ENCODE measurements at regions not wholly inside any gene's neighbourhood (a gene's known extent, or its start where the extent isn't known, plus 50 kb on each side); places are given as distances from the start of the nearest gene placed in this dataset.

- no peaks in the 10 kb centered on the region for H3K27me3 ChIP-seq
- H3K4me3 ChIP-seq, result no peak overlapping the region
- no peaks in the 10 kb centered on the region for H3K36me3 ChIP-seq
- H3K4me1 ChIP-seq, result peaks cover 0 to 5% (median 0%) of the 10 kb centered on the region in 3 donors
- H3K9me3 ChIP-seq, result no peaks in the 10 kb centered on the region
- H3K27ac ChIP-seq, result no peak overlapping the region
- WGBS, 2 donors (ENCODE audit: low coverage in 1 of 2), result 73 to 79% methylated on average over 2 to 3 of the region's 3 CpGs
- ATAC-seq, result no peak
- TF ChIP-seq POLR2A (IDR thresholded peaks at IDR 0.05) (no peak), EP300 (IDR thresholded peaks at IDR 0.05) (no peak), CTCF (IDR thresholded peaks at IDR 0.05) (no peak), POLR2AphosphoS5 (IDR thresholded peaks at IDR 0.05) (no peak)
These were observed 195.1 kb upstream of the DYNLRB2 start for GRCh38 chr16:80345701-80346100.

GRCh38 chr16:80344570-80344969 is 196.2 kb upstream of the DYNLRB2 start:
- H3K9me3 ChIP-seq, result no peaks in the 10 kb centered on the region
- WGBS, 2 donors (ENCODE audit: low coverage in 1 of 2), result 86 to 100% methylated on average over 1 to 2 of the region's 2 CpGs
- H3K4me3 ChIP-seq, result no peak overlapping the region
- TF ChIP-seq POLR2A (IDR thresholded peaks at IDR 0.05) (no peak), EP300 (IDR thresholded peaks at IDR 0.05) (no peak), POLR2AphosphoS5 (IDR thresholded peaks at IDR 0.05) (no peak)
- H3K27ac ChIP-seq, result no peak overlapping the region
- H3K27me3 ChIP-seq, result no peaks in the 10 kb centered on the region
- no peaks in the 10 kb centered on the region for H3K36me3 ChIP-seq
- H3K4me1 ChIP-seq, result peaks cover 0 to 5% (median 0%) of the 10 kb centered on the region in 3 donors
- no peak for ATAC-seq

GRCh38 chr16:80341263-80341662 is 199.5 kb upstream of the DYNLRB2 start:
- no peak for ATAC-seq
- H3K4me1 ChIP-seq, result no peaks in the 10 kb centered on the region

GRCh38 chr16:80337786-80338185 is 203.0 kb upstream of the DYNLRB2 start:
- 57 to 72% methylated on average over 2 to 4 of the region's 5 CpGs for WGBS, 2 donors (ENCODE audit: low coverage in 1 of 2)
- no peak overlapping the region for H3K4me3 ChIP-seq
- no peaks in the 10 kb centered on the region for H3K27me3 ChIP-seq
- no peak overlapping the region for H3K27ac ChIP-seq
- no peak for TF ChIP-seq POLR2AphosphoS5 (IDR thresholded peaks at IDR 0.05)
- H3K36me3 ChIP-seq, result no peaks in the 10 kb centered on the region
- no peak for ATAC-seq
- H3K9me3 ChIP-seq, result no peaks in the 10 kb centered on the region
- H3K4me1 ChIP-seq, result no peaks in the 10 kb centered on the region

More at GRCh38 chr16:80341263-80341662, 199.5 kb upstream of the DYNLRB2 start:
- H3K27ac ChIP-seq, result no peak overlapping the region
- TF ChIP-seq POLR2A (IDR thresholded peaks at IDR 0.05) (no peak), POLR2AphosphoS5 (IDR thresholded peaks at IDR 0.05) (no peak), CTCF (IDR thresholded peaks at IDR 0.05) (no peak), EP300 (IDR thresholded peaks at IDR 0.05) (no peak)
- H3K9me3 ChIP-seq, result no peaks in the 10 kb centered on the region
- no peak overlapping the region for H3K4me3 ChIP-seq
- H3K36me3 ChIP-seq, result no peaks in the 10 kb centered on the region
- WGBS, 2 donors (ENCODE audit: low coverage in 1 of 2), result 40 to 41% methylated on average over 1 to 3 of the region's 3 CpGs
- H3K27me3 ChIP-seq, result no peaks in the 10 kb centered on the region

GRCh38 chr16:80330803-80331202 is 210.0 kb upstream of the DYNLRB2 start:
- Histone ChIP-seq H3K9me3 (no peaks in the 10 kb centered on the region), H3K4me3 (no peak overlapping the region), H3K4me1 (no peaks in the 10 kb centered on the region), H3K27me3 (no peaks in the 10 kb centered on the region), H3K36me3 (no peaks in the 10 kb centered on the region), H3K27ac (no peak overlapping the region)
- TF ChIP-seq POLR2AphosphoS5 (IDR thresholded peaks at IDR 0.05) (no peak), CTCF (IDR thresholded peaks at IDR 0.05) (no peak), POLR2A (IDR thresholded peaks at IDR 0.05) (no peak), EP300 (IDR thresholded peaks at IDR 0.05) (no peak)
- ATAC-seq, result no peak
- 100% methylated on average over 1 of the region's 3 CpGs for WGBS, 2 donors (ENCODE audit: low coverage in 1 of 2)

GRCh38 chr16:80330150-80330549 is 210.6 kb upstream of the DYNLRB2 start:
- Histone ChIP-seq H3K9me3 (no peaks in the 10 kb centered on the region), H3K4me3 (no peak overlapping the region), H3K27me3 (no peaks in the 10 kb centered on the region), H3K36me3 (no peaks in the 10 kb centered on the region), H3K27ac (no peak overlapping the region), H3K4me1 (no peaks in the 10 kb centered on the region)
- no peak for TF ChIP-seq EP300 (IDR thresholded peaks at IDR 0.05)
- TF ChIP-seq POLR2AphosphoS5 (IDR thresholded peaks at IDR 0.05), result no peak
- TF ChIP-seq POLR2A (IDR thresholded peaks at IDR 0.05), result no peak
- 49 to 100% methylated on average over 1 to 3 of the region's 3 CpGs for WGBS, 2 donors (ENCODE audit: low coverage in 1 of 2)
- ATAC-seq, result no peak
